ENCODE measurements at regions not wholly inside any gene's neighbourhood (a gene's known extent, or its start where the extent isn't known, plus 50 kb on each side); places are given as distances from the start of the nearest gene placed in this dataset.

GRCh38 chr12:111074965-111075364, 154.6 kb upstream of the MYL2 start:
- Histone ChIP-seq H3K4me1 (no peaks in the 10 kb centered on the region), H3K36me3 (no peaks in the 10 kb centered on the region), H3K9me3 (no peaks in the 10 kb centered on the region), H3K4me3 (no peak overlapping the region), H3K27ac (no peak overlapping the region), H3K27me3 (peaks cover 0 to 56% of the 10 kb centered on the region in 2 donors)
- intact Hi-C loops (cut with DNase I), result no loop called here
- no peak for ATAC-seq
- TF ChIP-seq, protein P1, sequence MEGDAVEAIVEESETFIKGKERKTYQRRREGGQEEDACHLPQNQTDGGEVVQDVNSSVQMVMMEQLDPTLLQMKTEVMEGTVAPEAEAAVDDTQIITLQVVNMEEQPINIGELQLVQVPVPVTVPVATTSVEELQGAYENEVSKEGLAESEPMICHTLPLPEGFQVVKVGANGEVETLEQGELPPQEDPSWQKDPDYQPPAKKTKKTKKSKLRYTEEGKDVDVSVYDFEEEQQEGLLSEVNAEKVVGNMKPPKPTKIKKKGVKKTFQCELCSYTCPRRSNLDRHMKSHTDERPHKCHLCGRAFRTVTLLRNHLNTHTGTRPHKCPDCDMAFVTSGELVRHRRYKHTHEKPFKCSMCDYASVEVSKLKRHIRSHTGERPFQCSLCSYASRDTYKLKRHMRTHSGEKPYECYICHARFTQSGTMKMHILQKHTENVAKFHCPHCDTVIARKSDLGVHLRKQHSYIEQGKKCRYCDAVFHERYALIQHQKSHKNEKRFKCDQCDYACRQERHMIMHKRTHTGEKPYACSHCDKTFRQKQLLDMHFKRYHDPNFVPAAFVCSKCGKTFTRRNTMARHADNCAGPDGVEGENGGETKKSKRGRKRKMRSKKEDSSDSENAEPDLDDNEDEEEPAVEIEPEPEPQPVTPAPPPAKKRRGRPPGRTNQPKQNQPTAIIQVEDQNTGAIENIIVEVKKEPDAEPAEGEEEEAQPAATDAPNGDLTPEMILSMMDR (IDR thresholded peaks at IDR 0.05), result no peak
- no peak for DNase-seq

- H3K4me1 ChIP-seq, result no peaks in the 10 kb centered on the region
- ATAC-seq (no peak), DNase-seq (no peak)
- no peak overlapping the region for H3K27ac ChIP-seq
- TF ChIP-seq, protein P1 (IDR thresholded peaks at IDR 0.05), result no peak
- H3K36me3 ChIP-seq, result no peaks in the 10 kb centered on the region
- peaks cover 0 to 56% of the 10 kb centered on the region in 2 donors for H3K27me3 ChIP-seq
- intact Hi-C loops (cut with DNase I), result no loop called here
- no peaks in the 10 kb centered on the region for H3K9me3 ChIP-seq
- H3K4me3 ChIP-seq, result no peak overlapping the region
Observed at GRCh38 chr12:111074559-111074958, 154.2 kb upstream of the MYL2 start.

DNA sequence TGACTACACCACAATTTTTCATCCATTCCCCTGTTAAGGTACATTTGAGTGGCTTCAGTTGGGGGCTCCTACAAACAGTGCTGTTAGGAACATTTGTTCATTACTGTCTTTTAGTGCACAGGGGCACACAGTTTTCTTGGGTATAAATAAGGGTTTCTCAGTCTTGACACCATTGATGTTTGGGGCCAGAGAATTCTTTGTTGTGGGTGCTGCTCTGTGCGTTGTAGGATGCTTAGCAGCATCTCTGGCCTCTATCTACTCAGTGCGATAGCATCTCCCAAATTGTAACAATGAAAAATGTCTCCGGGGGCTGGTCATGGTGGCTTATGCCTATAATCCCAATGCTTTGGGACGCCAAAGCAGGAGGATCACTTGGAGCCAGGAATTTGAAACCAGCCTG, 153.0 kb upstream of the MYL2 start:
- Histone ChIP-seq H3K36me3 (no peaks in the 10 kb centered on the region), H3K27me3 (peaks cover 0 to 57% of the 10 kb centered on the region in 2 donors), H3K27ac (no peak overlapping the region), H3K4me3 (no peak overlapping the region), H3K9me3 (no peaks in the 10 kb centered on the region), H3K4me1 (no peaks in the 10 kb centered on the region)
- ATAC-seq (no peak), DNase-seq (no peak)
- TF ChIP-seq, protein P1 (IDR thresholded peaks at IDR 0.05), result no peak
- intact Hi-C loops (cut with DNase I), result no loop called here

GRCh38 chr12:111072299-111072698, 151.9 kb upstream of the MYL2 start:
- ATAC-seq (no peak), DNase-seq (no peak)
- H3K4me3 ChIP-seq, result no peak overlapping the region
- H3K36me3 ChIP-seq, result no peaks in the 10 kb centered on the region
- no peaks in the 10 kb centered on the region for H3K9me3 ChIP-seq
- no peaks in the 10 kb centered on the region for H3K4me1 ChIP-seq
- no peak overlapping the region for H3K27ac ChIP-seq
- TF ChIP-seq, protein P1 (IDR thresholded peaks at IDR 0.05), result no peak
- intact Hi-C loops (cut with DNase I), result no loop called here
- peaks cover 0 to 56% of the 10 kb centered on the region in 2 donors for H3K27me3 ChIP-seq

DNA sequence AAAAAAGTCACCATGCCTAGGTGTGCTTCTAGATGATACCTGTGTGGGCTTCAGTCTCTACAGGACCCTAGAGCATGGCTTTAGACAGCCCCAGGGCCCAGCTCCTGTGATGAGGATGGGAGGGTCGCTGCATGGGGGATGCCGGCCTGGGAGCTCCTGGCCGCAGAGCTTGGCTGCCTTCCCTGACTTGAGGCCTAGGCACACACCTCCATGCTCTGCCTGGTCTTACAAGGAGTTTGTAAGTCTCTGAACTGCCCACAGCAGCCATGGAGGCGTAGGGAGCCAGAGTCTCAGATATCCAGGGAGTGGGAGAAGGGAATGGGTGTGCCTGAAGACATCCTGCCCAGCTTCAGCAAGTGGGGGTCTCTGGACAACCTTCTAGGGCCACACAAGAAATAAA, 149.5 kb upstream of the MYL2 start:
- H3K36me3 ChIP-seq, result no peaks in the 10 kb centered on the region
- H3K9me3 ChIP-seq, result no peaks in the 10 kb centered on the region
- no peak overlapping the region for H3K27ac ChIP-seq
- TF ChIP-seq, protein P1 (IDR thresholded peaks at IDR 0.05), result no peak
- H3K4me1 ChIP-seq, result no peaks in the 10 kb centered on the region
- peaks cover 0 to 36% of the 10 kb centered on the region in 2 donors for H3K27me3 ChIP-seq
- ATAC-seq (no peak), DNase-seq (no peak)
- no peak overlapping the region for H3K4me3 ChIP-seq
- intact Hi-C loops (cut with DNase I), result no loop called here
